ENCODE measurements at regions not wholly inside any gene's neighbourhood (a gene's known extent, or its start where the extent isn't known, plus 50 kb on each side); places are given as distances from the start of the nearest gene placed in this dataset.

DNA sequence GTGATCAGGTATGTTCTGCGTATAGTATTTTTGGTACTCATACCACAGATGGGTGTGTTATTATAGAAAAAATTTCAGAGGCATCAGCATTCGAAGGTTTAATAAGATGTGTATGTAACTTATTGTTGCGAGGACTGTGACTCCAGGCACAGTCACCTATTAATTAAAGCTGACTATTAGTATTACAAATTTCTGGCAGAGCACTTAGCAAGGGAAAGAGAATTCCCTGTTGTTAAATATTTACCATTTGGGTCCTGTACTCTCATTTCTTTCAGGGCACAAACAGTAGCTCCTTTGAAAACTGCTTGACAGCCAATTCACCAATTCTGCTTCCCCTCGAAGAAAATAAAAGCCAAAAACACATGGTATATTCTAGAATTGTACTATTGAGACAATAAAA, 653.8 kb downstream of the ELAVL2 start:
- TF ChIP-seq CTCF (IDR thresholded peaks at IDR 0.05) (no peak), POLR2AphosphoS5 (IDR thresholded peaks at IDR 0.05) (no peak), EP300 (IDR thresholded peaks at IDR 0.05) (no peak)
